GM12878 (cell line): ENCODE measurements at regions not wholly inside any gene's neighbourhood (a gene's known extent, or its start where the extent isn't known, plus 50 kb on each side); places are given as distances from the start of the nearest gene placed in this dataset.

ENCODE experiments used
- ATAC-seq: fragments of 200-7000 bp; cut with Tn5 transposase; 3 replicates; pipeline ENCODE4 v1.9.1; 2020; ENCODE audit warnings: mild to moderate bottlenecking, moderate library complexity
- BruUV-seq: library from RNA; stranded (reverse); fragments of 400-500 nt; replicated peaks from 2 replicates; lab custom pipeline; 2021; lab: Mats Ljungman, UMichigan
- CTCF ChIA-PET: fragments of 300-600 bp; sonication (Branson Sonifier 250); formaldehyde crosslinking; extraction: SDS; loops from one replicate; lab custom pipeline; 2021; ENCODE audit warnings: inconsistent platforms; lab: Yijun Ruan, JAX
- POLR2A ChIA-PET: fragments of 350-600 bp; formaldehyde crosslinking; extraction: SDS; loops from one replicate; lab custom pipeline; 2021; ENCODE audit warnings: inconsistent platforms; lab: Charles Lee
- RAD21 ChIA-PET: fragments of 300-600 bp; sonication (Branson Sonifier 250); formaldehyde crosslinking; loops from one replicate; lab custom pipeline; 2023; ENCODE audit warnings: antibody characterized with exemption; ENCODE audit not compliant: unreplicated experiment; lab: Charles Lee
- SMC1A ChIA-PET: fragments of 300-600 bp; sonication (Branson Sonifier 250); formaldehyde crosslinking; loops from one replicate; lab custom pipeline; 2023; ENCODE audit not compliant: unreplicated experiment, uncharacterized antibody; lab: Charles Lee
- DNase-seq: peaks from one replicate; pipeline ENCODE4 v3.0.0-alpha.2; 2011; ENCODE audit warnings: low read depth, low spot score
- FAIRE-seq: peaks from 3 replicates; lab custom pipeline; 2011; peaks lifted over from hg19 to GRCh38; lab: Jason Lieb, UNC
- H2AFZ ChIP-seq: 2 replicates; pipeline ENCODE4 v1.6.0; 2011; ENCODE audit warnings: low read depth, low read length, control low read depth; ENCODE audit not compliant: control insufficient read depth
- H3K27ac ChIP-seq: 2 replicates; pipeline ENCODE4 v1.5.1; 2011; ENCODE audit warnings: control low read depth; ENCODE audit not compliant: control insufficient read depth, insufficient read depth
- H3K27me3 ChIP-seq, 2 experiments: replicated peaks in 1 of 2; 2 replicates each; pipeline versions ENCODE4 v1.6.0 to v1.6.1; 2011; ENCODE audit warnings: low read length in 1 of 2; ENCODE audit not compliant: control insufficient read depth in 2 of 2, insufficient read depth in 2 of 2
- H3K36me3 ChIP-seq, 2 experiments: 2 replicates each; pipeline ENCODE4 v1.5.1; 2011; ENCODE audit warnings: low read length in 1 of 2; ENCODE audit not compliant: control insufficient read depth in 2 of 2, insufficient read depth in 2 of 2
- H3K4me1 ChIP-seq: 2 replicates; pipeline ENCODE4 v1.6.1; 2011; ENCODE audit warnings: mild to moderate bottlenecking, low read length, moderate library complexity, mixed read lengths; ENCODE audit not compliant: control insufficient read depth, insufficient read depth
- H3K4me2 ChIP-seq: 2 replicates; pipeline ENCODE4 v1.6.0; 2011; ENCODE audit warnings: control low read depth; ENCODE audit not compliant: control insufficient read depth, insufficient read depth
- H3K4me3 ChIP-seq: fragments of 200-600 bp; sonication (generic); 2 replicates; pipeline ENCODE4 v1.5.1; 2016
- H3K79me2 ChIP-seq: 2 replicates; pipeline ENCODE4 v1.6.0; 2011; ENCODE audit warnings: low read length; ENCODE audit not compliant: control insufficient read depth, insufficient read depth
- H3K9ac ChIP-seq: 2 replicates; pipeline ENCODE4 v1.8.0; 2011; ENCODE audit warnings: low read length, control low read depth, mixed read lengths; ENCODE audit not compliant: control insufficient read depth, insufficient read depth
- H3K9me3 ChIP-seq: replicated peaks from 3 replicates; pipeline ENCODE4 v1.5.1; 2011; ENCODE audit warnings: mild to moderate bottlenecking, low read length; ENCODE audit not compliant: control insufficient read depth, insufficient read depth
- H4K20me1 ChIP-seq: 2 replicates; pipeline ENCODE4 v1.6.0; 2011; ENCODE audit not compliant: control insufficient read depth, insufficient read depth
- BCL11A ChIP-seq: IDR thresholded peaks from 2 replicates; pipeline ENCODE4 v1.6.1; 2011; ENCODE audit warnings: low read depth, low read length
- DPF2 ChIP-seq: fragments of 450-650 bp; IDR thresholded peaks from 2 replicates; pipeline ENCODE4 v1.6.1; 2017; ENCODE audit warnings: mild to moderate bottlenecking
- GATAD2B ChIP-seq: fragments of 450-650 bp; conservative IDR thresholded peaks from 2 replicates; pipeline ENCODE4 v1.6.1; 2017; ENCODE audit warnings: low read depth, mild to moderate bottlenecking, moderate library complexity
- HDGF ChIP-seq: fragments of 450-650 bp; IDR thresholded peaks from 2 replicates; pipeline ENCODE4 v1.6.1; 2016; ENCODE audit warnings: antibody characterized with exemption
- MYC ChIP-seq: IDR thresholded peaks from 2 replicates; pipeline ENCODE4 v1.6.1; 2011; ENCODE audit warnings: mild to moderate bottlenecking, low read length, moderate library complexity, inconsistent platforms; ENCODE audit not compliant: insufficient read depth, insufficient replicate concordance, insufficient read length, severe bottlenecking
- NR2F1 ChIP-seq: fragments of 450-650 bp; conservative IDR thresholded peaks from 2 replicates; pipeline ENCODE4 v1.6.1; 2017; ENCODE audit warnings: mild to moderate bottlenecking
- RCOR1 ChIP-seq: conservative IDR thresholded peaks from 2 replicates; pipeline ENCODE4 v1.6.1; 2012; ENCODE audit warnings: low read depth, low read length, improper control_type of control experiment
- SIX5 ChIP-seq: IDR thresholded peaks from 2 replicates; pipeline ENCODE4 v1.6.1; 2011; ENCODE audit warnings: mild to moderate bottlenecking, low read depth, low read length, moderate library complexity; ENCODE audit not compliant: severe bottlenecking
- STAT3 ChIP-seq: IDR thresholded peaks from 2 replicates; pipeline ENCODE4 v1.6.1; 2011; ENCODE audit warnings: low read depth, low read length, improper control_type of control experiment
- ZNF217 ChIP-seq: fragments of 450-650 bp; IDR thresholded peaks from 2 replicates; pipeline ENCODE4 v1.6.1; 2017; ENCODE audit warnings: antibody characterized with exemption, mild to moderate bottlenecking
- WGBS: methylation state at CpG from one replicate; pipeline ENCODE4 v1.1.6; 2016; ENCODE audit warnings: low lambda C conversion rate; ENCODE audit not compliant: insufficient replicate concordance, insufficient coverage; ENCODE audit errors: missing lambda C conversion rate; 5-methylcytosine and 5-hydroxymethylcytosine counted together
- in situ Hi-C: fragments of 300-500 bp; cut with MboI; formaldehyde crosslinking; loops from 9 replicates; pipeline ENCODE4 v1.14.3; 2018; ENCODE audit warnings: mixed read lengths
- intact Hi-C: fragments of 100-400 bp; cut with micrococcal nuclease; formaldehyde crosslinking; loops from one replicate; pipeline ENCODE4 v1.14.2; 2022; ENCODE audit not compliant: unreplicated experiment
- TF ChIP-seq, protein P1 (sequence below): fragments of 450-650 bp; IDR thresholded peaks from 2 replicates; pipeline ENCODE4 v1.6.1; 2017; ENCODE audit warnings: borderline replicate concordance
- TF ChIP-seq, protein P2 (sequence below): fragments of 450-650 bp; IDR thresholded peaks from 2 replicates; pipeline ENCODE4 v1.6.1; 2017; ENCODE audit warnings: mild to moderate bottlenecking, low read depth, inconsistent platforms; ENCODE audit not compliant: poor library complexity, severe bottlenecking
- TF ChIP-seq, protein P3 (sequence below): fragments of 450-650 bp; IDR thresholded peaks from 2 replicates; pipeline ENCODE4 v1.6.1; 2016; ENCODE audit warnings: mild to moderate bottlenecking, moderate library complexity, borderline replicate concordance
- TF ChIP-seq, protein P4 (sequence below): fragments of 150-350 bp; IDR thresholded peaks from 2 replicates; pipeline ENCODE4 v1.6.1; 2014; ENCODE audit warnings: mild to moderate bottlenecking, low read depth, low read length

DNA sequence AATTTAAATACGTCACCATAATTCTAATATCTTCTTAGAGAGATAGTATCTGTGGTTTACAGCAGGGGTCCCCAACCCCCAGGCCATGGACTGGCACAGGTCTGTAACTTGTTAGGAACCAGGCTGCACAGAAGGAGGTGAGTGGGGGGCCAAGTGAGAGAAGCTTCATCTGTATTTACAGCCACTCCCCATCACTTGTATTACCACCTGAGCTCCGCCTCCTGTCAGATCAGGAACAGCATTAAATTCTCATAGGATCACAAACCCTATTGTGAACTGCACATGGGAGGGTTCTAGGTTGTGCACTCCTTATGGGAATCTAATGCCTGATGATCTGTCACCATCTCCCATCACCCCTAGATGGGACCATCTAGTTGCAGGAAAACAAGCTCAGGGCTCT is 282.6 kb downstream of the ICOS start:
- Histone ChIP-seq H2AFZ (no peak overlapping the region), H3K27ac (no peak overlapping the region)
- TF ChIP-seq, protein P1, sequence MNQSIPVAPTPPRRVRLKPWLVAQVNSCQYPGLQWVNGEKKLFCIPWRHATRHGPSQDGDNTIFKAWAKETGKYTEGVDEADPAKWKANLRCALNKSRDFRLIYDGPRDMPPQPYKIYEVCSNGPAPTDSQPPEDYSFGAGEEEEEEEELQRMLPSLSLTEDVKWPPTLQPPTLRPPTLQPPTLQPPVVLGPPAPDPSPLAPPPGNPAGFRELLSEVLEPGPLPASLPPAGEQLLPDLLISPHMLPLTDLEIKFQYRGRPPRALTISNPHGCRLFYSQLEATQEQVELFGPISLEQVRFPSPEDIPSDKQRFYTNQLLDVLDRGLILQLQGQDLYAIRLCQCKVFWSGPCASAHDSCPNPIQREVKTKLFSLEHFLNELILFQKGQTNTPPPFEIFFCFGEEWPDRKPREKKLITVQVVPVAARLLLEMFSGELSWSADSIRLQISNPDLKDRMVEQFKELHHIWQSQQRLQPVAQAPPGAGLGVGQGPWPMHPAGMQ: no peak
- TF ChIP-seq, protein P2, sequence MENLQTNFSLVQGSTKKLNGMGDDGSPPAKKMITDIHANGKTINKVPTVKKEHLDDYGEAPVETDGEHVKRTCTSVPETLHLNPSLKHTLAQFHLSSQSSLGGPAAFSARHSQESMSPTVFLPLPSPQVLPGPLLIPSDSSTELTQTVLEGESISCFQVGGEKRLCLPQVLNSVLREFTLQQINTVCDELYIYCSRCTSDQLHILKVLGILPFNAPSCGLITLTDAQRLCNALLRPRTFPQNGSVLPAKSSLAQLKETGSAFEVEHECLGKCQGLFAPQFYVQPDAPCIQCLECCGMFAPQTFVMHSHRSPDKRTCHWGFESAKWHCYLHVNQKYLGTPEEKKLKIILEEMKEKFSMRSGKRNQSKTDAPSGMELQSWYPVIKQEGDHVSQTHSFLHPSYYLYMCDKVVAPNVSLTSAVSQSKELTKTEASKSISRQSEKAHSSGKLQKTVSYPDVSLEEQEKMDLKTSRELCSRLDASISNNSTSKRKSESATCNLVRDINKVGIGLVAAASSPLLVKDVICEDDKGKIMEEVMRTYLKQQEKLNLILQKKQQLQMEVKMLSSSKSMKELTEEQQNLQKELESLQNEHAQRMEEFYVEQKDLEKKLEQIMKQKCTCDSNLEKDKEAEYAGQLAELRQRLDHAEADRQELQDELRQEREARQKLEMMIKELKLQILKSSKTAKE: no peak
- TF ChIP-seq, protein P3, sequence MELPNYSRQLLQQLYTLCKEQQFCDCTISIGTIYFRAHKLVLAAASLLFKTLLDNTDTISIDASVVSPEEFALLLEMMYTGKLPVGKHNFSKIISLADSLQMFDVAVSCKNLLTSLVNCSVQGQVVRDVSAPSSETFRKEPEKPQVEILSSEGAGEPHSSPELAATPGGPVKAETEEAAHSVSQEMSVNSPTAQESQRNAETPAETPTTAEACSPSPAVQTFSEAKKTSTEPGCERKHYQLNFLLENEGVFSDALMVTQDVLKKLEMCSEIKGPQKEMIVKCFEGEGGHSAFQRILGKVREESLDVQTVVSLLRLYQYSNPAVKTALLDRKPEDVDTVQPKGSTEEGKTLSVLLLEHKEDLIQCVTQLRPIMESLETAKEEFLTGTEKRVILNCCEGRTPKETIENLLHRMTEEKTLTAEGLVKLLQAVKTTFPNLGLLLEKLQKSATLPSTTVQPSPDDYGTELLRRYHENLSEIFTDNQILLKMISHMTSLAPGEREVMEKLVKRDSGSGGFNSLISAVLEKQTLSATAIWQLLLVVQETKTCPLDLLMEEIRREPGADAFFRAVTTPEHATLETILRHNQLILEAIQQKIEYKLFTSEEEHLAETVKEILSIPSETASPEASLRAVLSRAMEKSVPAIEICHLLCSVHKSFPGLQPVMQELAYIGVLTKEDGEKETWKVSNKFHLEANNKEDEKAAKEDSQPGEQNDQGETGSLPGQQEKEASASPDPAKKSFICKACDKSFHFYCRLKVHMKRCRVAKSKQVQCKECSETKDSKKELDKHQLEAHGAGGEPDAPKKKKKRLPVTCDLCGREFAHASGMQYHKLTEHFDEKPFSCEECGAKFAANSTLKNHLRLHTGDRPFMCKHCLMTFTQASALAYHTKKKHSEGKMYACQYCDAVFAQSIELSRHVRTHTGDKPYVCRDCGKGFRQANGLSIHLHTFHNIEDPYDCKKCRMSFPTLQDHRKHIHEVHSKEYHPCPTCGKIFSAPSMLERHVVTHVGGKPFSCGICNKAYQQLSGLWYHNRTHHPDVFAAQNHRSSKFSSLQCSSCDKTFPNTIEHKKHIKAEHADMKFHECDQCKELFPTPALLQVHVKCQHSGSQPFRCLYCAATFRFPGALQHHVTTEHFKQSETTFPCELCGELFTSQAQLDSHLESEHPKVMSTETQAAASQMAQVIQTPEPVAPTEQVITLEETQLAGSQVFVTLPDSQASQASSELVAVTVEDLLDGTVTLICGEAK: no peak
- TF ChIP-seq STAT3: no peak
- no peak for TF ChIP-seq BCL11A
- TF ChIP-seq RCOR1: no peak
- TF ChIP-seq, protein P4, sequence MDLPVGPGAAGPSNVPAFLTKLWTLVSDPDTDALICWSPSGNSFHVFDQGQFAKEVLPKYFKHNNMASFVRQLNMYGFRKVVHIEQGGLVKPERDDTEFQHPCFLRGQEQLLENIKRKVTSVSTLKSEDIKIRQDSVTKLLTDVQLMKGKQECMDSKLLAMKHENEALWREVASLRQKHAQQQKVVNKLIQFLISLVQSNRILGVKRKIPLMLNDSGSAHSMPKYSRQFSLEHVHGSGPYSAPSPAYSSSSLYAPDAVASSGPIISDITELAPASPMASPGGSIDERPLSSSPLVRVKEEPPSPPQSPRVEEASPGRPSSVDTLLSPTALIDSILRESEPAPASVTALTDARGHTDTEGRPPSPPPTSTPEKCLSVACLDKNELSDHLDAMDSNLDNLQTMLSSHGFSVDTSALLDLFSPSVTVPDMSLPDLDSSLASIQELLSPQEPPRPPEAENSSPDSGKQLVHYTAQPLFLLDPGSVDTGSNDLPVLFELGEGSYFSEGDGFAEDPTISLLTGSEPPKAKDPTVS: no peak
- TF ChIP-seq MYC: no peak
- TF ChIP-seq NR2F1: no peak
- TF ChIP-seq HDGF: no peak
- no peak for TF ChIP-seq ZNF217
- TF ChIP-seq GATAD2B: no peak
- no peak for TF ChIP-seq DPF2
- TF ChIP-seq SIX5: no peak
- TF ChIP-seq, all 136 proteins: peak for 0
- Histone ChIP-seq H3K9me3 (no peaks in the 10 kb centered on the region), H3K79me2 (no peaks in the 10 kb centered on the region), H3K9ac (no peak overlapping the region), H4K20me1 (no peaks in the 10 kb centered on the region), H3K36me3 (no peaks in the 10 kb centered on the region), H3K27me3 (no peaks in the 10 kb centered on the region; a peak in 1 of 4 replicates), H3K4me2 (no peak overlapping the region), H3K4me1 (no peaks in the 10 kb centered on the region), H3K4me3 (no peak overlapping the region)
- POLR2A ChIA-PET: no interaction called here
- no peak for ATAC-seq
- FAIRE-seq: no peak
- WGBS: 0% methylated on average over 2 of the region's 2 CpGs
- BruUV-seq: no TSS peak
- intact Hi-C loops (no loop called here), in situ Hi-C loops (no loop called here)
- RAD21 ChIA-PET: no interaction called here
- no peak for DNase-seq
- CTCF ChIA-PET: no interaction called here
- SMC1A ChIA-PET: no interaction called here
